ENCODE measurements at regions not wholly inside any gene's neighbourhood (a gene's known extent, or its start where the extent isn't known, plus 50 kb on each side); places are given as distances from the start of the nearest gene placed in this dataset.
"Not testable (repeated sequence)": the region's sequence is repeated elsewhere in the genome, so short reads cannot be mapped to it uniquely, and the experiment has no call there.

DNA sequence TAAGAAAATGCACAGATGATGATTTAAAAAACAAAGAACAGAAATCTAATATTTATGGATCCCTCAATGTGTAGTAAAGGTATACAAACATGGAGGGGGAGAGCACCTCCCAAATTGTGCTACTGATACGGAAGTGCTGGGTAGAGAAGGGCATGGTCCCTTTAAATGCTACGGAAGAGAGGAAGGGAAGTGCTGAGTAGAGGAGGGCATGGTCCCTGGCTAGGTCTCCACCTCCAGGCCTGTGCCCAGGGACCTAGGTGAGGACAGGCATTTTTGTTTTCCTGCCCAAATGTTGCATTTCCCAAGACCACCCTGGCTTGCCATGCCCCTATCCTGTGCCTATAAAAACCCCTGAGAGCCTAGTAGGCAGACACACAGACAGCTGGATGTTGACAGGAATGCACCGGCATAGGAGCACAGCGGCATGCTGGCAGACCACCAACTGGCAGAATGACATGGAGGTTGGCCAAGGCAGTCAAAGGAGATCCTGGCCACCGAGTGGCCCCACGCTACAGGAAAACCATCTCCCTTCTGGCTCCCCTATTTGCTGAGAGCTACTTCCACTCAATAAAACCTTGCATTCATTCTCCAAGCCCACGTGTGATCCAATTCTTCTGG lies 62.1 kb upstream of the SPDL1 start:
- Histone ChIP-seq H3K4me3 (no peak overlapping the region), H3K9me3 (peaks cover 0 to 11% (median 5%) of the 10 kb centered on the region in 4 donors), H3K4me1 (peaks cover 0 to 10% (median 0%) of the 10 kb centered on the region in 4 donors), H3K36me3 (no peaks in the 10 kb centered on the region), H3K27ac (no peak overlapping the region), H3K27me3 (peaks cover 0 to 7% (median 0%) of the 10 kb centered on the region in 3 donors)
- TF ChIP-seq EP300 (IDR thresholded peaks at IDR 0.05) = no peak
- no peak for TF ChIP-seq POLR2A (IDR thresholded peaks at IDR 0.05)
- TF ChIP-seq POLR2AphosphoS5 (IDR thresholded peaks at IDR 0.05) = no peak
- TF ChIP-seq, protein P1, sequence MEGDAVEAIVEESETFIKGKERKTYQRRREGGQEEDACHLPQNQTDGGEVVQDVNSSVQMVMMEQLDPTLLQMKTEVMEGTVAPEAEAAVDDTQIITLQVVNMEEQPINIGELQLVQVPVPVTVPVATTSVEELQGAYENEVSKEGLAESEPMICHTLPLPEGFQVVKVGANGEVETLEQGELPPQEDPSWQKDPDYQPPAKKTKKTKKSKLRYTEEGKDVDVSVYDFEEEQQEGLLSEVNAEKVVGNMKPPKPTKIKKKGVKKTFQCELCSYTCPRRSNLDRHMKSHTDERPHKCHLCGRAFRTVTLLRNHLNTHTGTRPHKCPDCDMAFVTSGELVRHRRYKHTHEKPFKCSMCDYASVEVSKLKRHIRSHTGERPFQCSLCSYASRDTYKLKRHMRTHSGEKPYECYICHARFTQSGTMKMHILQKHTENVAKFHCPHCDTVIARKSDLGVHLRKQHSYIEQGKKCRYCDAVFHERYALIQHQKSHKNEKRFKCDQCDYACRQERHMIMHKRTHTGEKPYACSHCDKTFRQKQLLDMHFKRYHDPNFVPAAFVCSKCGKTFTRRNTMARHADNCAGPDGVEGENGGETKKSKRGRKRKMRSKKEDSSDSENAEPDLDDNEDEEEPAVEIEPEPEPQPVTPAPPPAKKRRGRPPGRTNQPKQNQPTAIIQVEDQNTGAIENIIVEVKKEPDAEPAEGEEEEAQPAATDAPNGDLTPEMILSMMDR (IDR thresholded peaks at IDR 0.05) = no peak
- DNase-seq = peak; percentile 23 to 26
- WGBS, 5 donors = 31 to 55% (median 46%) methylated on average over 7 of the region's 7 CpGs
- intact Hi-C loops (cut with DNase I; ENCODE audit: low total_unique reads) = no loop called here

DNA sequence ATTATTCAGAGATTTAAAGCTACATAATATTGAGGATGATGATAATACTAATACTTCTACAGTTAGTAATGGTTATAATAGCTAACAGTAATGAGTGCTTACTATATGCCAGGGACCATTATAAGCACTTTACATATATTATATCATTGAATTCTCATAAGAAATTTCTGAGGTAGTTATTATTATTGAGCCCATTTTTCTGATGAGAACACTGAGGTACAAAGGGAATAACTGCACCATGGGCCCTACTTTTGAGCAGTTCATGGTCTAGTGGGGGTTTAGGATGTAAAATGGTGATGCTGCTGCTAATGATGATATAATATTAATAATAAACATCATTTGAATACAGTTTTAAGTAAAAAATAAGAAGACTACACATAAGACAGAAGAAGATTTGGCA lies 64.2 kb upstream of the SPDL1 start:
- intact Hi-C loops (cut with DNase I; ENCODE audit: low total_unique reads) = no loop called here
- Histone ChIP-seq H3K27ac (no peak overlapping the region), H3K9me3 (peaks cover 0 to 11% (median 5%) of the 10 kb centered on the region in 4 donors), H3K27me3 (no peaks in the 10 kb centered on the region), H3K4me3 (no peak overlapping the region), H3K4me1 (peaks cover 0 to 10% (median 0%) of the 10 kb centered on the region in 4 donors), H3K36me3 (no peaks in the 10 kb centered on the region)
- no peak for DNase-seq
- TF ChIP-seq, protein P1 (IDR thresholded peaks at IDR 0.05) = no peak
- TF ChIP-seq POLR2A (IDR thresholded peaks at IDR 0.05) (no peak), EP300 (IDR thresholded peaks at IDR 0.05) (no peak), POLR2AphosphoS5 (IDR thresholded peaks at IDR 0.05) (no peak)

DNA sequence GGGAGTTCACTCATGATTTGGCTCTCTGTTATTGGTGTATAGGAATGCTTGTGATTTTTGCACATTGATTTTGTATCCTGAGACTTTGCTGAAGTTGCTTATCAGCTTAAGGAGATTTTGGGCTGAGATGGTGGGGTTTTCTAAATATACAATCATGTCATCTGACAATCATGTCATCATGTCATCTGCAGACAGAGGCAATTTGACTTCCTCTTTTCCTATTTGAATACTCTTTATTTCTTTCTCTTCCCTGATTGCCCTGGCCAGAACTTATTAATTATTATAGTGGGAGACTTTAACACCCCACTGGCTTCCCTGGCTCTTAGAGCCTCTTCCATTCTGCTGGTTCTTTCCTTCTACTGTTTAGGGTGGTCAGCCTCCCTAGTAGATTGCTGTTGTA lies 64.8 kb upstream of the SPDL1 start:
- H3K4me1 ChIP-seq; DNase-seq; H3K27me3 ChIP-seq; H3K27ac ChIP-seq; H3K36me3 ChIP-seq; intact Hi-C loops (cut with DNase I; ENCODE audit: low total_unique reads); H3K4me3 ChIP-seq: not testable (repeated sequence)
- H3K9me3 ChIP-seq = peaks cover 0 to 11% (median 5%) of the 10 kb centered on the region in 4 donors

DNA sequence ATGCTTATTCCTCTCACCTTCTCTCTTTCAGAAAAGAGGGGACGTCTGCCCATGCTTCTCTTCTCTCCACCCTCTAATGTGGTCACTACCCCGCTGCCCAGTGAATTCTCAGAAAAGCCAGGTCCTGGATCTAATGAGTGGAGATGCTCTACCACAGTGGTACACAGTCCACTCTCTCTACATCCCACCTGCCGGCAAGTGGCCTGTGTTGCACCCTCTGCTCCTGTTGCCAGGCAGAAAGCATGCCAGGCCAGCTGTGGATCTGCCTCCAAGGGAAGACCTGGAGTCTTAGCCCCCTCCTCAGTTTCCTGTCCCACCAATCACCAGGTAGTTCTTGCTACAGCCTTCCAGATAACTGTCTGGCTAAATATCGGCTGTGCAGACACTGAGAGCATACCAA lies 71.2 kb upstream of the SPDL1 start:
- Histone ChIP-seq H3K4me1 (no peaks in the 10 kb centered on the region), H3K27ac (no peak overlapping the region), H3K4me3 (no peak overlapping the region), H3K9me3 (no peaks in the 10 kb centered on the region), H3K36me3 (no peaks in the 10 kb centered on the region), H3K27me3 (no peaks in the 10 kb centered on the region)
- WGBS, 5 donors = 71 to 86% (median 79%) methylated on average over 4 of the region's 4 CpGs
- TF ChIP-seq POLR2AphosphoS5 (IDR thresholded peaks at IDR 0.05) (no peak), EP300 (IDR thresholded peaks at IDR 0.05) (no peak)
- TF ChIP-seq, protein P1 (IDR thresholded peaks at IDR 0.05) = no peak
- DNase-seq = no peak
- intact Hi-C loops (cut with DNase I; ENCODE audit: low total_unique reads) = no loop called here

DNA sequence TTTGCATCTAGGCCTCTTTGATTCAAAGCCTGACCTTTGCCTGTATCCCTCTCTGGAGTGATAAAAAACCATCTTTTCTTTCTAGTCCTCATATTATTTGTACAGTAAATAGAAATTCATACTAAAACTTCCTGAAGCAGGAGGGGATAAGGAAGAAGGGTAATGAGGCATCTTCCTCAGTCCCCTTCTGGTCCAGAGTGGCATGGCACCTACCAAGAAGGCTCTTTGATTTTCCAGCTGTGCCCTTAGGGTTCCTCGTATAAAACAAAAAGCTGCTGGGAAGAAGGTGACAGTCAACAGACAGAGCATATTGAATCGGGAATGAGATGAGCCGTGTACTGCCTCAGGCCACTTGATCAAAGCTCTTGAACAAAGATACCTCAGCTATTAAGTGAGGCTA lies 71.9 kb upstream of the SPDL1 start:
- Histone ChIP-seq H3K27me3 (no peaks in the 10 kb centered on the region), H3K36me3 (no peaks in the 10 kb centered on the region), H3K4me1 (no peaks in the 10 kb centered on the region), H3K9me3 (no peaks in the 10 kb centered on the region), H3K27ac (no peak overlapping the region), H3K4me3 (no peak overlapping the region)
- WGBS, 5 donors = 58 to 76% (median 71%) methylated on average over 3 of the region's 3 CpGs
- DNase-seq = no peak
- intact Hi-C loops (cut with DNase I; ENCODE audit: low total_unique reads) = no loop called here
- no peak for TF ChIP-seq EP300 (IDR thresholded peaks at IDR 0.05)
- no peak for TF ChIP-seq POLR2AphosphoS5 (IDR thresholded peaks at IDR 0.05)
- TF ChIP-seq POLR2A (IDR thresholded peaks at IDR 0.05) = no peak
- TF ChIP-seq, protein P1 (IDR thresholded peaks at IDR 0.05) = no peak

All from stomach (tissue), 8 donors.